Epithelial cell of proximal tubule (primary cell): ENCODE measurements at regions not wholly inside any gene's neighbourhood (a gene's known extent, or its start where the extent isn't known, plus 50 kb on each side); places are given as distances from the start of the nearest gene placed in this dataset.
"Not testable (repeated sequence)": the region's sequence is repeated elsewhere in the genome, so short reads cannot be mapped to it uniquely, and the experiment has no call there.

Source experiments
- DNase-seq: peaks from one replicate; pipeline ENCODE4 v3.0.0-alpha.2; 2011; ENCODE audit warnings: low read depth
- H3K4me3 ChIP-seq: 2 replicates; pipeline ENCODE4 v1.5.1; 2011; ENCODE audit warnings: low read depth, mild to moderate bottlenecking, low read length
- CTCF ChIP-seq: conservative IDR thresholded peaks from 2 replicates; pipeline ENCODE4 v1.5.1; 2012; ENCODE audit warnings: low read depth, mild to moderate bottlenecking, low read length

DNA sequence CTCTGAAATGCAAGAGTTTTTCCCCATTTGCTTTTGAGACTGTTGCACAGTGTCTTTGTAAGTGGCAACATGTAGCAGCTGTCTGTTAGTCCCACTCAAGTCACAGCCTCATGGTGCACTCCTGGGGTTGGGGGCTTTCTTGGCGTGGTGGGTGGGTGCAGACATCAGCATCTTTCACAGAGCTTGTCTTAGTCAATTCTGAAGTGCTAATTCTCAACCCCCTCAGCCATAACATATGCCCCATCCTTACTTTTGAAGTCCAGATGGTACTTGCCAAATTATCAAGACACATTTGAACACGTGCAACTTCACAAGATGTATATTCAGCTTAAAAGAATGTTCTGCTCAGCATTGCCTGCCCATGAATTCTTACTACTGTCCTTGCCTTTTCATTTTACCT lies 87.1 kb downstream of the VCAM1 start:
- TF ChIP-seq CTCF = no peak
- no peak overlapping the region for H3K4me3 ChIP-seq
- no peak for DNase-seq

- H3K4me3 ChIP-seq = no peak overlapping the region
- no peak for DNase-seq
- TF ChIP-seq CTCF = no peak
Measured at GRCh38 chr1:100810360-100810759, 84.3 kb downstream of the EXTL2 start.

DNA sequence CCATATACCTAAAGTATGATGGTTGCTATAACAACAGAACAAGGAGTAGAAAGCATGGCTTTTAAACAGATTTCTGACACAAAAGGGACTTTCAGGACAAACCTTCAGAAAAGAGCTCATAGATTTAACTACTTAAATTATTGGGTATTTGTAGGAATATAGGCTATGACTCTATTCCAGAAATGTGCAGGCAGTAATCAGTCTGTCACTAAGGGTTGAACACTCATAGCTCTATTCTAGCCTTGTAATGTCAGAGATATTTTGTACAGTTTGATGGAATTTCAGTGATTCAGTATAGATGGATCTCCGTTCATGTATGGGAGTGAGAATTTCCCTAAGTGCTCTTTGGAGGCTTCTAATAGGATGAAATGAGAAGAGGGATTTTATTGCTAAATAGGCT lies 82.8 kb downstream of the EXTL2 start:
- no peak for TF ChIP-seq CTCF
- no peak overlapping the region for H3K4me3 ChIP-seq
- no peak for DNase-seq

DNA sequence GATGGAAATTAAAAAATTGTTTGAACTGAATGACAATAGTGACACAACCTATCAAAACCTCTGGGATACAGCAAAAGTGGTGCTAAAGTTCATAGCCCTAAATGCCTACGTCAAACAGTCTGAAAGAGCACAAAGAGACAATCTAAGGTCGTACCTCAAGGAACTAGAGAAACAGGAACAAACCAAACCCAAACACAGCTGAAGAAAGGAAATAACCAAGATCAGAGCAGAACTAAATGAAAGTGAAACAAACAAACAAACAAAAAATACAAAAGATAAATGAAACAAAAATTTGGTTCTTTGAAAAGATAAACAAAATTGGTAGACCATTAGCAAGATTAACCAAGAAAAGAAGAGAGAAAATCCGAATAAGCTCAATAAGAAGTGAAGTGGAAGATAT lies 79.7 kb downstream of the EXTL2 start:
- not testable (repeated sequence) for H3K4me3 ChIP-seq, DNase-seq

DNA sequence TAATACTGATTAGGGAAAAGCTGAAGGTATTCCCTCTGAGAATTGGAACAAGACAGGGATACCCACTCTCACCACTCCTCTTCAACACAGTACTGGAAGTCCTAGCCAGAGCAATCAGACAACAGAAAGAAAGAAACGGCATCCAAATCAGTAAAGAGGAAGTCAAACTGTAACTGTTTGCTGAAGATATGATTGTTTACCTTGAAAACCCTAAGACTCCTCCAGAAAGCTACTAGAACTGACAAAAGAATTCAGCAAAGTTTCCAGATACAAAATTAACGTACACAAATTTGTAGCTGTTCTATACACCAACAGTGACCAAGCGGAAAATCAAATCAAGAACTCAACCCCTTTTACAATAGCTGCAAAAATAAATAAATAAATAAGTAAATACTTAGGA lies 78.6 kb downstream of the EXTL2 start:
- DNase-seq = no peak
- no peak for TF ChIP-seq CTCF
- no peak overlapping the region for H3K4me3 ChIP-seq

DNA sequence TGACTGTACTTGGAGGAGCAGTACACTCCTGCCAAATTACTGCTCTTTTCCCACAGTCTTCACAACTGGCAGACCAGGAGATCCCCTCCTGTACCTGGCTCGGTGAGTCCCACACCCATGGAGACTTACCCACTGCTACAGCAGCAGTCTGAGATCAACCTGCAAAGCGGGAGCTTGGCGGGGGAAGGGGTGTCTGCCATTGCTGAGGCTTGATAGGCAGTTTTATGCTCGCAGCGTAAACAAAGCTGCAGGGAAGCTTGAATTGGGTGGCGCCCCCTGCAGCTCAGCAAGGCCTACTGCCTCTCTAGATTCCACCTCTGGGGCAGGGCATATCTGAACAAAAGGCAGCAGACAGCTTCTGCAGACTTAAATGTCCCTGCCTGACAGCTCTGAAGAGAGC lies 74.4 kb downstream of the EXTL2 start:
- not testable (repeated sequence) for DNase-seq

GRCh38 chr1:100821919-100822318 lies 72.7 kb downstream of the EXTL2 start:
- DNase-seq, H3K4me3 ChIP-seq: not testable (repeated sequence)

More for the DNA sequence above, 74.4 kb downstream of the EXTL2 start:
- H3K4me3 ChIP-seq = not testable (repeated sequence)
